HG03442 (cell line): ENCODE measurements at regions not wholly inside any gene's neighbourhood (a gene's known extent, or its start where the extent isn't known, plus 50 kb on each side); places are given as distances from the start of the nearest gene placed in this dataset.
A peak's percentile ranks its signal among the peaks of the same experiment; 100 is the strongest.

Experiments used
- ATAC-seq: cut with Tn5 transposase; IDR thresholded peaks from one replicate; pipeline ENCODE4 v1.9.1; 2021; ENCODE audit warnings: mild to moderate bottlenecking, moderate library complexity; ENCODE audit not compliant: unreplicated experiment

DNA sequence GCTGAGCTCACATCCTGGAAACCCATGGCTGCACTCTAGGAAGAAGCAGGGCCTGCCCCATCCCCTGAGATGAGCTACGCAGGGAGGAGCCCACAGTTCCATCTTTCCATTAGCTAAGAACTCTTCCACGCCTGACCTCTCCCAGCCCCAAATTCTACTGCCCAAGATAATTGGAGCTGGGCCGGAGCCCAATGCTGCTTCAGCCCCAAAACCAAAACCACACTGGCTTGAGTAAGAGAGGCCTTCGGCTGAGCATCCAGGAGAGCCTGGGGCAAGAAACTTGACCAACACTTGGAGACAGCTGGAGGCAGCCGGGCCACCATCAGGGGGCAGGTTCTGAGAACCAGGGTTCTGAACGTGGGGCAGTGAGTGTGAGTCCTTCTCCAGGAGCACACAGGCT, 116.1 kb upstream of the ZMIZ1 start:
- no peak for ATAC-seq

DNA sequence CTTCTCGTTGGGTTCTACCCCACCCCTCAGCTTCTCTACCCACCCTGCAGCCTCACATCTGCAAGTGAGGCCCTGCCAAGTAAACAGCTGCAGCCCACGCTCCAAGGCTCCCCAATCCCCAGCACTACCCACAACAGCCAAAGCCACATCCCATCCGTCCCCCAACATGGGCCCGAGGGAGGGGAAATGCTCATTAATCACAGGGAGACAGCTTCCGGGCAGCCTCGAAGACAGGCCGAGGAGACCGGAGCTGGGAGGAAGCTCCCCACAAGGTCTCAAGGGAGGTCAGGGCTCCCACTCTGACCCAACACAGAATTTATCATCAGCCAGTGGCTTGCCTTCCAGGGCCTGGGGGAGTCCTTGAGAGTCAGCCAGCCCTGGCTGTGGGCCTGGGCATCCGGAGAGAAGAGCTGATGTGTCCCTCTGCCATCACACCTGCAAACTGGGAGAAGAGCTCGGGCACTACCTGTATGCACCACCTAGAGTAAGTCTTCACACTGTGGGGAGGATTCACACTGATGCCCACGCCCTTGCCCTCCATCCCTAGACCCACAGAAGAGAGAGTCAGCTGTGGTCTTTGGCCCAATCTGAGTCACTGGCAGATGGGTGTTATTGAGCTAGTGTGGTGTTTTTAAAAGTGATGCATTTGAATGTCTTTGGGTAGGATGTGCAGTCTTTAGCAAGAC, 115.5 kb upstream of the ZMIZ1 start:
- peak; percentile 52 for ATAC-seq

DNA sequence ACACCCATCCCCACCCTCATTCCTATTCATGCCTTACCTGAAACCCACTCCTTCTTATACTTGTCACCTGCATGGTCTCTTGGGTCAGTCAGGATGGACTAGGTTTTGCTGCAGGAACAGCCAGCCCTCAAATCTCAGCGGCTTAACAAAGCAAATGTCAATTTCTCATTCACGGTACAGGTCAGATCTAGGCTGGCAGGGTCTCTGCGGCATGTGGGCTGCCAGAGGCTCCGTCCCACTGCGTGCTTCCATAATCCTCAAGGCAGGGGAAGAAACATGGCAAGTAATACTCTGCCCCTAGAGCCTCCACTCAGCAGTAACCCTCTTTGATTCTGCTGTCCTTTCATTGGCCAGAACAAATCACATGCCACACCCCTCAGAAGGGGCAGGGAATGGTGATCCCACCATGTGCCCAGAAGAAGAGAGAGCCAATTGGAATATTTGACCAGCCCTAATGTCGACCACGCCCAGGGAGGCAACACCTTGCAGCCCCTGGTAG, 114.9 kb upstream of the ZMIZ1 start:
- no peak for ATAC-seq

DNA sequence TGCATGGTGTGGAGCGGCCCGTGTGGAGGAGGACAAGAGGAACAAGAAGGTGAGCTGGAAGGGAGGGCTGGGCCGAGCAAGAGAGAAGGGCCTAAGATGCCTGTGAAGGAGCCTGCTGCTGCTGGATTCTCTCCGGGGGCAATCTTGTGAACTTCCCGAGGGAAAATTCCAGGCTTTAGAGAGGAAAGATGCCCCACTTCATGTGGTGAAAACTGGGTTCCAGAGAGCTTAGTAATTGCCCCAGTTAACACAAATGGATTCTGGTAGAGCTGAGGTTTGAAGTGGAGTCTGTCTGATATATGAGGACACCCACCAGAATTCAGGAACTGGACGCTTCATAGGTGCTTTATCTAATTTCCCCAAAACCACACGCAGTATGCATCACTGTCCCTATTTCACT, 114.1 kb upstream of the ZMIZ1 start:
- no peak for ATAC-seq

DNA sequence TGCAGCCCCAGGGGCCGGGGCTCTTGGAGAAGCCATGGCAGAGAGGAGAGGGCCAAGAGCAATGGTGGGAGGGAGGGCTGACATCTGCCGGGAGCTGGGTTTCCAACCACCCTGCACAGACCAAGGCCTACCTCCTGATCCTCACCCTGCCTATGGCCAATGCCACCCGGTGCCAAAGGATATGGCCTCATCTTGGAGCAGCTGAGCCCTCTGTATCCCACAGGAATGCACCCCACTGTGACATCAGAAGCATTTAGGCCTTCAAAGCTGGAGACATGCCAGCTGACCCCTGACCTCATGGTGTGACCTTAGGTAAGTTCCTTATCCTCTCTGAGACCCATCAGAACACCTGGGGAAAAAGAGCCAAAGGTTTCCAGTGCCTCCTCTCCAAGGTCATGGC, 113.6 kb upstream of the ZMIZ1 start:
- ATAC-seq = no peak

DNA sequence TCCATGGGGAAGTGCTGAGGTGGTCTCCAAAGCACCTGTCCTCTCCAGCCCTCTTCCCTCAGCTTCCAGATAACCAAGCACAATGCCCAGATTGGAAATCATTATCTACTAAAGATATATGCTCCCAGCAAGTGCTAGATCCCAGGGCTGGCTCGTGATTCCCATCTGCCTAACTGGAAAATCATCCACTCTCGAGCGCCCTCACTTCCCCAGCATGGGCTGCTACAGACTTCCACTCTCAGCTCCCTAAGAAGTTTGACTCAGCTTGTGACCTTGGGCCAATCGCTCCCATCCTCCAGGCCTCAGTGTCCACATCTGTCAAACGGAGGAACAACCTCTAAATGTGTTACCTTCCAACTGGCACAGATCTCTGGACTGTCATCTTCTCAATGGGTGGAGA, 112.4 kb upstream of the ZMIZ1 start:
- no peak for ATAC-seq

DNA sequence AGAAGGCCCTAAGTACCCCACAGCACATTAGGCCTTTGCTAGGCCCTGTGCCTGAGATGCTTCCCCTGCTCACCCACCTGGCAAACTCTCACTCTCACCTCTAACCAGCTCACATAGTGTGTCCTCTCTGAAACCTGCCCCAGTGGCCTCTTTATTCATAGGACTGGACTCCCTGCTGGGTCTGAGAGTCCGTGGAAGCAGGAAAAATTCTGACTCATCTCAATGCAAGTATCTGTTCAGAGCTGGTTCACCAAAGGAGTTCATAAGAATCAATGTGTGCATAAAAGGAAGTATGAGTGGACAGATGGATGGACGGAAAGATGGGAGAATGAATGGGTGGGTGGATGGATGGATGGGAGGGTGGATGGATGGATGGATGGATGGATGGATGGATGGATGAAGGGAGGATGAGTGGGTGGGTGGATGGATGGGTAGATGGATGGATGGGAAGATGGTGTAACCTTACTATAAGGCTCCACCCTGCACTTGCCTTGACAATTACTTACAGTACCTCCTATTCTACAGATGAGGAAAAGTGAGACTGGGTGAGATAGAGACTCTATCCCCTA, 111.2 kb upstream of the ZMIZ1 start:
- ATAC-seq = no peak

DNA sequence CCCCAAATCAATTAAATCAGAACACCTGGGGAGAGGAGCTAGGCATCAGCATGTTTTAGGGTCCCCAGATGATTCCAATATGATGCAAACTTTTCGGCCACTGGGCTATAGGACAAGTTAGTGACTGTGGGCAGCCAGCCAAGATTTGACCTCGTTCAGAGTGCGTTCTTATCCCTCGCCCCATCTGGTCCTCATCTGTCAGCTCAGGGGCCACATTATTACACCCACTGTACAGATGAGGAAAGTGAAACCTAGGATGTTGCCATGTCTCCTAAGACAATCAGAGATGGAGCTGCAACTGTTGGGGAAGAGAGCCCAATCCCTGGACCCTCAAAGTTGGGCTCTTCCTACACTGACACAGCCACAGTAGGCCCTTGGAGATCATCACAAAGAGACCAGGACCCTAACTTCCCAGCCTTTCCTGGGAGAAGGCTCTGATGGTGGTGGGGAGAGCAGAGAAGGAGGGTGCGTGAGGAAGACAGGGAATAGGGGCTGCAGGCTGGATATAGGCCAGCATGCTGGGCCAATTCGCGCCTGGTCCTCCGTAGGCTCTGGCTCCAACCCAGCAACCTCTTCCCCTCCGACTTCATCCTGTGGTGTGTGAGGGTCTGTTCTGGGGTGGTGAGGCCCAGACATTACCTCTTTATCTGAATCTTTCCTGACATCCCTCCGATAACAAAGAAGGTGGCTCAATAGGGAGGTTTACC, 109.4 kb upstream of the ZMIZ1 start:
- no peak for ATAC-seq

DNA sequence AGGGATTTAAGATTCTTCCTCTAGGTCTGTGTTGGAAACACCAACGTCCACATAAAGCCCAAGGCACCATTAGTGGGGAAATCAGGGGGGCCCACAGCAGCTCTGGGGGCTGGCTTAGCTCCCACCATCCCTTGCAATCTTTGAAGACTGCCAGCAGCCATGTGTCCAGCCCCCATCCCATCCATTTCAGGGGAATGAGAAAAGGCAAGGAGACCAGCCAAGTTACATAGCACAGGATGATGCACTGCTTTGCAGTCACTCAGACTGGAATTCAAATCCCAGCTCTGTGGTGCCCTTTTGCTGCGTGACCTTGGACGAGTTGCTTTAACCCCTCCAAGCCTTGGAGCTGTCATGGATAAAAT, 108.9 kb upstream of the ZMIZ1 start:
- ATAC-seq = no peak

DNA sequence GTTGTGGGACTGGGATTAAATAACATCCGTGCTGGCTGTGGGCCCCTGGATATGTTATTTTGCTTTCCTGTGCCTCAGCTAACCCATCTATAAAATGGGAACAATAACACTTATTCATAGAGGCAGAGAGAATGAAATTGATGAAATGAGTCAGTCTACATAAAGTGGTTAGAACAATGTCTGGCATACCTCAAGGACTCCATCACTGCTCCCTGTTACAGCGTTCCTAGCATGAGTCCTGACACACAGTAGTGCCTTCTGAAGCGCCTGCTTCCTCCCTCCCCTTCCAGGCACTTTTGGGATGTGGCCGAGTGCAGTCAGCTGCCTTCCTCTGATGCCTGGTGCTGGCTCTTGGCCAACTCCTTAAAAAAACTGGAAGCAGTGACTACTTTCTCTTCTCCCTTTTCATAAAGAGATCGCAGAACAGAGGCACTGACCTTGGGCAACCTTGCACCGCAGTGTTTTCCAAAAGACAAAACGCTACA, 108.4 kb upstream of the ZMIZ1 start:
- no peak for ATAC-seq

DNA sequence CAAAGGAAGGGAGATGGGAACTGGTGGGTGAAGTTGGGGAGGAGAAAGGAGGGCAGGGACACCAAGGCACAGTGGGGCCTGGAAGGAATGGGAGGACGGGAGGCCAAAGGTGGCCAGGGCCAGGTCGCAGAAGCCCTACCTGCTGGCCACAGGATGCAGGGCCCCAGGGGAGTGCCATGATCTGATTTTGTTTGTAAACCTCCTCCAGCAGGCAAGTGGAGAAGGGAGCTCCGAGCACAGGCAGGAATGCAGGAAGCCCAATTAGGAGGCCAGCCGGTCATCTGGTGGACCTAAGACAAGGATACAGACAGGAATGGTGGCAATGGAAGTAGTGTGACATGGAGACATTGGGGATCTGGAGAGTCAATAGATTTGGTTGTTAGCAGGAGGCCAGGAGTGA, 107.0 kb upstream of the ZMIZ1 start:
- ATAC-seq = no peak

DNA sequence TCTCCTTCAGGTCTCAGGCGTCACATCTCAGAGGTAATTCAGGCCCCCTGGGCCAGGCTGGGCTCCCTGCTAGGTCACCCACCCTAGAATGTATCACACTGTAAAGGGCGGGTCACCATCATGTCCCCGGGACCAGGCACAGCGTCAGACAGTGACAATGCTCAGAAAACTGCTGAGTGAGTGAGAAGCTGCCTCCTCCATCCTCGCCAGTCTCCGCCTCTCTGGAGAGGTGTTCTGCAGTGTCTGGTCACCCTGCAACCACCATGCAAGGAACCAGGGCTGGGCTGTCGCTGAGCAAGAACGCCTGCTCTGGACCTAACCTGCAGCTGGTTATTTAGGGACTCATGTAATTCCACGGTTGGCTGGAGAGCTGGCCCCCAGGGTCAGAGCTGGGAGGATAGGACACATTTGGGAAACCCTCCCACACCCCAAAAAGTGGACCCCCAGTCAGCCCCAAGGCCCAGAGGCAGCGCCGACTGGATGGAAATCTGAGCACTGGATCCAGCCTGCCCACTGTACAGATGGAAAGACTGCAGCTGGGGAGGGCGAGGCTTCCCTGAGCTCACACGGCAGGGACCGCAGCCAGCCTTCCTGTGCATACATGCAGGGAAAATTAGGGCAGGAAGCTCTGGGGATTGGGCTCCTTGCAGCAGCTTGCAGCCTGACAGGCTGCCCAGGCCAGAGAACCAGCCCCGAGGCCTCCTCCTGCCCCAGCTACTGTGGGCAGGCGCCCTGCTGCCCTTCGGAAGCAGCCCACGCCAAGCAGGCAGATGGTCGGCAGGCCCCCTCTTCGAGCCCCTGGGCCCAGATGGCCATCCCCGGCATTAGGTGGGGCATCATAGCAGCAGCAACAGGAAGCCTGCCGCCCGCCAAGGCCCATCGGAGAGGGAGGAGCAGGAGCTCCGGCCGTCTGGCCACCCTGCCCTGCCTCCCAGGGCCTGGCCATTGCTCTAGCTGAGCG, 105.4 kb upstream of the ZMIZ1 start:
- no peak for ATAC-seq

DNA sequence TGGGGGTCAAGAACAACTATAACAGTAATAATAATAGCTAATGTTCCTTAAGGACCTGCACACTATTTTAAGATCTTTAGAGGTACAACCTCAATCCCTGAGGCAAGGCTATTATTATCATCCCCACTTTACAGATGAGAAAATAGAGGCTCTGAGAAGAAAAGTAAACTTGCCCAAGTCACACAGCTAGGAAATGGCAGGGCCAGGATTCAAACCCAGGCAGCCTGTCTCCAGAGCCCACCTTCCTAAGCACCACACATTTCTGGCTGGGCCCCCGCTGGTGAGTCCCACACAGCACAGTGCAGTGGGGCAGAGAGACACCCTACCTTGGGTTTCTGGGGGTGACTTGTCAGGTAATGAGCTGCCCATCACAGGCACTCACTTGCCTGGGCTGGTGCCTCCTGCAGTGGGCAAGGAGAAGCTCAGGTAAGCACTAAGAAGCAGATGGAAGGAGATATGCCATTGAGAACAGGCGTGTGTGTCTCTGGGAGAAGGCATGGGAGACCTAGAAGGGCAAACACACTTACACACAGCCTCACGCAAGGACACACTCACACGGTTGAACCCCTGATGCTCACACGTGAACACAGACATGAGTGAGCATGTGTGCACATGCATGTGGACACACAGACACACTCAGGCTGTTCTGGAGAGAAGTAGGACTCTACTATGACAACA, 104.4 kb upstream of the ZMIZ1 start:
- no peak for ATAC-seq

DNA sequence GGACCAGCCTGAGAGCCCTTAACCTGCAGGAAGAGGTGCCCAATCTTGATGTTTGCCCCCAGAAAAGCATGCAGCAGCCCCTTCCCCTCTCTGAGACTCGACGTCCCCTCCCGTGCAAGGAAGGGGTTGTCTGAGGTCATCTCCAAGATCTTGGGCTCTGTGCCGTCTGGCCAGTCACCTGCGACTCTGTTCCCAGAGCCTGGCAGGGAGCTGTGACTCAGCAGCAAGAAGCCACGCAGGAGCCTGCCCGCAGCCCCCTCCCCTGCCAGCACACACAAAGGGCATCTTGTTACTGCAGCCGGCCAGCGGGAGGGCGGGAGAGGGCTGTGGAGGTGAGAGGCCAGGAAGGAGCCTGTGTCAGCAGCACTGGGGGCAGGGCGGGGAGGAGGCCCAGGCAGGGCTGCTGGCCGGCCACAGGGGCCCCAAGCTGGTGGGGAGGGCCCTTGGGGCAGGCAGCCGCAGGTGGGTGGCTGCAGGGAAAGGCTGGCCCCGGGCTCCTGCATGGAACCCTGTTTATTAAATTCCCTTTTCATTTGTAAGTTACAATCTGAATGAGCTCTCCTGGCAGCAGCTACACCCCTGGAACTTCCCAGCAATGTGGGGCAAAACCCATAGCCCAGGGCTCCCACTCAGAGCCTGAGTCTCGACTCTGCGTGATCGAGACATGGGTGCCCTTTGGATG, 103.7 kb upstream of the ZMIZ1 start:
- ATAC-seq = no peak

DNA sequence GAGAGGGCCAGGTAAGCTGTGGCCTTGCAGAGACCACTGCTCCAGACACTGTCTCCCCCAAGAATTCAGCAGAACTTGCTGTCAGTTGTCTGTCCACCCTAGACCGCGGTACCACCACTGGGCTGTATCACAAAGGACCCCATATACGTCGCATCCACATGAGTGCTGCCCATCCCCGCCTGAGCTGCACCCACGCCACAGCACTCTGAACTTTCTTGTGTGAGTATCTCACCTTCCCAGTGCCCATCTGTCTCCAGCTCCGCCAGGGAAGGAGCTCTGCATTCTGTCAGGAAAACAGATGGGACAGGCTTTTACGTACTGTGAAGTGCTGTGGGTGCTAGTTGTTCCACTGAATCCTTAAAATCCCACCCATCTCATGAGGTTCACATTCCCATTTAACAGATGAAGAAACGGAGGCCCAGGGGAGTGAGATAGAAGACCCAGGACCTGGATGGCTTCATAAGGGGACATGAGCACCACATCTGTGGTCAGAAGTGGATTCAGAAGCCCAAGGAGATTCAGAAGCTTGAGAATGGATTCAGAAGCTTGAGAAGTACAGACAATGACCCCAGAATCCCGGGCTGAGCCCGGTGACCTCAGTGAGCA, 102.5 kb upstream of the ZMIZ1 start:
- no peak for ATAC-seq

DNA sequence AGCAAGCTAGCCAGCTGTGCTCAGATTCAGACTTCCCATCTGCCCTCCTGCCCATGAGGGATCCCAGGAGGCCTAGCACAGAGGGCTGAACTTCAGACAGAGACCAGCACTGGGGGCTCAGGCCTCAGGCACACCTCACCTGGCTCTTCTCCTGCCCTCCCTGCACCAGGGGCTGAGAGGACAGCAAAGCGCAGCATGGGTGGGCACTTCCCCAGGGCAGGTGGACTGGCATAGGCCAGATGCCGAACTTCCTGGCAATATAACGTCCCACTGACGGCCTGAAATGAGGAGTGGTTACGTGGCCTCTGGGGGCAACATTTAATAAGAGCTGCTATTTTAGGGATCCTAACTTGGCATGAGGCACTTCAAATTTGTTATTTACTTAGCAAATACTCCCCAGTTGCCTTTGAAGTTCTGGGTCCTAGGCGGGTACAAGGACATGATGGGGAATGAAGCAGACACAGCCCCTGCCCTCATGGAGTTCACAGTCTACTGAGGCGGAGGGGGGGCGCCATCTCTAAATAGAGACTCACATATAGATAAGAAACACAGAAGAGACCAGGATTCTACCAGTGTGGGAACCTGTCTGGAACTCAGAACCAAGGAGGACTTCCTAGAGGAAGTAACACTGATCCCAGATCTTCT, 101.8 kb upstream of the ZMIZ1 start:
- ATAC-seq = no peak

DNA sequence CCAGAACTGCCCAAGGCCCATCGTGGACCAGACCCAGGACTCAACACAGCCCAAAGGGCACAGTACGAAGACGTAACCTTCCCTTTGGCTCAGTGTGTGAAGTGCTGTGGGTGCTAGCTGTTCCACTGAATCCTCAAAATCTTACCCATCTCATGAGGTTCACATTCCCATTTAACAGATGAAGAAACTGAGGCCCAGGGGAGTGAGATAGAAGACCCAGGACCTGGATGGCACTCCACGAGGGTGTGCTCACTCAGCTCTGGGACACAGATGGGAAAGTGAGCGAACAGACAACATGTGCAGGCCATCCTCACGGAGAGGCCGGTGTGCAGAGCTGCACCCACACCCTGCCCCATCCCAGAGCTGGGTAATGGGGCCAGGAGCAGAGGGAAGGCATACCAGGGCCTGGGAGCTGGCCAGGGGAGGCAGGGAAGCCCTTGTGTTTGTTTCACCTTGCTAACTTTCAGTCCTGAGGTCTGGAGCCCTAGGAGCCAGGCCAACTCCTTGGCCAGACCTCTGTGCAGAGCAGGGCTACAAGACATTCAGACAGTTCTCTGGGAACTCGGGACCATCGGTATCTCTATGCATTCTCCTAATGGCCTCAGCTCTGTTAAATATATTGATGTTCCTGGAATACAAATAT, 100.3 kb upstream of the ZMIZ1 start:
- ATAC-seq = no peak

DNA sequence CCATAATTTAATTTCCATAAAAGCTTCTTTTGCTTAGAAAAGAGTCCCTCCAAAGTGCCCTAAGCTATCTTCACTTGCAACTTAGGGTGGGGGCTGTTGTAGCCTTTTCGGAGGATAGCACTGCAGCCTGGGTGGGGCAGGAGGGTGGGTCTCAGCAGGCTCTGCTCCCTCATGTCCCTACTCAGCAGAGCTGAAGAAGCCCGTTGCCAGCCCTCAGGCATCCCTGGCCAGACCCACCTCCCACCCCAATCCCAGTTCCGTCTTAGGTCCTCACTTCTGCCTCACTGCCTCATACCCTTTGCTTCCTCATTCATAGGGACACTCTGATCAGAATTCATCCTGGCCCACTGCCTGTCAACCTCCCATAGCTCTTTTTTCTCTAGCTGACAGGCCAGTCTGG, 99.8 kb upstream of the ZMIZ1 start:
- no peak for ATAC-seq

DNA sequence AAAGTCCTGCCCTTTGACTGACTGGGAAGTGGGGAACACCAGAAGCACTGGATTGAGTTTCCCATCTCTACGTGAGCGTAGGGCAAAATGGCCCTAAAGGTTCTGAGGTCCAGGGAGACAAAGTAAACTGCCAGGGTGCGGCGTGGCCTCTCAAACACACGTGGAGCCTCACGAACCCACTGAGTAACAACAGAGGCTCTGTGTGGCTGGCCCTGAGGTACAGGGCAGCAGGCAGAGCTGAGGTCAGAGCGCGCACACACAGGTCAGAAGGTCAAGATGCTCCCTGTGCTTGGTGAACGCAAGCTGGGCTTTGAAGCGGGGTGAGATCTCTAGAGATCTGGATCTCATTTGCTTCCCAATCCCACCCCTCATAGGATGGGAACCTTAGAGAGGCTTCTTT, 99.0 kb upstream of the ZMIZ1 start:
- ATAC-seq = no peak
